Astrocyte of the cerebellum (primary cell): ENCODE measurements at regions not wholly inside any gene's neighbourhood (a gene's known extent, or its start where the extent isn't known, plus 50 kb on each side); places are given as distances from the start of the nearest gene placed in this dataset.

Source experiments
- DNase-seq: peaks from one replicate; pipeline ENCODE4 v3.0.0-alpha.2; 2011; ENCODE audit warnings: low read depth
- H3K4me3 ChIP-seq: 2 replicates; pipeline ENCODE4 v1.5.1; 2011; ENCODE audit warnings: mild to moderate bottlenecking, low read depth, low read length, moderate library complexity
- in situ Hi-C: cut with HindIII; loops from 2 replicates; pipeline ENCODE4 v1.10.0; 2017; ENCODE audit warnings: low sequenced_read_pairs
- TF ChIP-seq, protein P1 (sequence below): IDR thresholded peaks from 2 replicates; pipeline ENCODE4 v1.5.1; 2012; ENCODE audit warnings: low read length, low read depth, moderate library complexity, mild to moderate bottlenecking; ENCODE audit errors: missing control alignments

DNA sequence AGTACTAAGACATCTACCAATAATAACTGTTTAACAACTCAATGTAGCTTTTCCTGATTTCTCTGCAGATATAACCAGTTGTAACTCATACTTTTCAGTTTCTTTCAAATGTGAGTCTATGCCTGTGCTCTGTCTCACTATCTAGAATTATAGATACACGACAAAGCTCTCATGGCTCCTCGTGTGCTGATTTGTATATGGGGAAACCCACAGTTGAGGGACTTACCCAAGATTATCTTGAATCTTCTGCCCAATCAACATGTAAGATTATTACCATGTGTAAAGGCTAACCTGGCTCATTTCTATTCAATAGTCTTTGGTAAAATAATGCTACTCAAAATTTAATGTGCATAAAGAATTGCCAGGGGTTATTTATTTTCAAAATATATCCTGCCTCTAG, 554.4 kb downstream of the FBXO15 start:
- TF ChIP-seq, protein P1, sequence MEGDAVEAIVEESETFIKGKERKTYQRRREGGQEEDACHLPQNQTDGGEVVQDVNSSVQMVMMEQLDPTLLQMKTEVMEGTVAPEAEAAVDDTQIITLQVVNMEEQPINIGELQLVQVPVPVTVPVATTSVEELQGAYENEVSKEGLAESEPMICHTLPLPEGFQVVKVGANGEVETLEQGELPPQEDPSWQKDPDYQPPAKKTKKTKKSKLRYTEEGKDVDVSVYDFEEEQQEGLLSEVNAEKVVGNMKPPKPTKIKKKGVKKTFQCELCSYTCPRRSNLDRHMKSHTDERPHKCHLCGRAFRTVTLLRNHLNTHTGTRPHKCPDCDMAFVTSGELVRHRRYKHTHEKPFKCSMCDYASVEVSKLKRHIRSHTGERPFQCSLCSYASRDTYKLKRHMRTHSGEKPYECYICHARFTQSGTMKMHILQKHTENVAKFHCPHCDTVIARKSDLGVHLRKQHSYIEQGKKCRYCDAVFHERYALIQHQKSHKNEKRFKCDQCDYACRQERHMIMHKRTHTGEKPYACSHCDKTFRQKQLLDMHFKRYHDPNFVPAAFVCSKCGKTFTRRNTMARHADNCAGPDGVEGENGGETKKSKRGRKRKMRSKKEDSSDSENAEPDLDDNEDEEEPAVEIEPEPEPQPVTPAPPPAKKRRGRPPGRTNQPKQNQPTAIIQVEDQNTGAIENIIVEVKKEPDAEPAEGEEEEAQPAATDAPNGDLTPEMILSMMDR = no peak
- H3K4me3 ChIP-seq = no peak overlapping the region
- in situ Hi-C loops = no loop called here
- no peak for DNase-seq

DNA sequence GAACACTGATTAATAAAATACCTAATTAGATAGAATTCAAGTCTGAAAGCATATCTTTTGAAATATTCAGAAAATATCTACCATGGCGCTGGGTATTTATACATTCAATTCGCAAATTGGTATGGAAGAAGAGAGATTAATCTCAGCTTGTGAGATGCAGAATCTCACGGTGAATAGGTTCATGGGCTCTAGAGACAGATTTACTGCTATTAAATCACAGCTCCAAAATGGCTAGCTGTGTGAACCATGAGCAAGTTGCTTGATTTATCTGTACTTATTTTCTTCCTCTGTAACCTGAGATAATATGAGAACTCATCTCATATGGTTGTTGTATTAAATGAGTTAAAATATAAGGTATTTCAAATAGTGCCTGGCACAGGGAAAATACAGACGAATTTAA, 556.7 kb downstream of the FBXO15 start:
- no peak overlapping the region for H3K4me3 ChIP-seq
- DNase-seq = no peak
- TF ChIP-seq, protein P1 = no peak
- in situ Hi-C loops = no loop called here

DNA sequence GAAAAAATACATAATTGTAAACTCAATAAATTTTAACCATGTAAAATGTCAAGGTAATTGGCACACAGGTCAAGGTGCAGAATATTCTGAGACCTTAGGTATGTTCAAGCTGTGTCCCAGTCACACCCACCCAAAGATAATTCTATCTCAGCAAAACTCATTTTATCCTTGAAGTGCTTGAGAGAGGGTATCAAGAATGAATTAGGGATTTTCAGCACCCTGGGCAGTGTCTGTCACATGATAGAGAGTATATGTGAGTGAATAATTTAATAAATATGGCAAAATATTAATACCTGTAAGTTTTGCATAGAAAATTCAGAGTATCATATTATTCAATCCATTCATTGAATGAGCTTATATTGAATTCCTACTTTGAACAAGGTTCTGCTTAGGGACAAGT, 567.9 kb downstream of the FBXO15 start:
- in situ Hi-C loops = no loop called here

DNA sequence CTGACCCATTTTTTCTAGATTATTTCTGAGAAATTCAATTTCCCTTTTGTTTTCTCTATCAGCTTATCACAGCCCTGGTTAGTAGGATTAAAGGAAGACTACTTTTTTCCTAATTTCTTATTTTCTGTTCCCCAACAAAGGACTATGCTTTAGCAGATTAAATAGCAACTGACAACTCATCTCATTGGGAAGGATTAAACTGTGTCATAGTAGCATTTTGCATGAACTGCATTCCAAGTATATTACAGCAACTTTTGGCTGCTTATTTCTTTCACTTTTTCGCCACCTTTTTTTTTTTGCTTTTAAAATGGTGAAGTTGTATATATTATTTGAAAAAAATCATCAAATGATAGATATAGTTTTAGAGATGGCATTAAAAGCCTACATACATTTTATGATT, 570.3 kb downstream of the FBXO15 start:
- in situ Hi-C loops = no loop called here
- TF ChIP-seq, protein P1 = no peak
- peak; percentile 5 for DNase-seq
- no peak overlapping the region for H3K4me3 ChIP-seq

More for the DNA sequence above, 567.9 kb downstream of the FBXO15 start:
- no peak for DNase-seq
- H3K4me3 ChIP-seq = no peak overlapping the region
- TF ChIP-seq, protein P1 = no peak

DNA sequence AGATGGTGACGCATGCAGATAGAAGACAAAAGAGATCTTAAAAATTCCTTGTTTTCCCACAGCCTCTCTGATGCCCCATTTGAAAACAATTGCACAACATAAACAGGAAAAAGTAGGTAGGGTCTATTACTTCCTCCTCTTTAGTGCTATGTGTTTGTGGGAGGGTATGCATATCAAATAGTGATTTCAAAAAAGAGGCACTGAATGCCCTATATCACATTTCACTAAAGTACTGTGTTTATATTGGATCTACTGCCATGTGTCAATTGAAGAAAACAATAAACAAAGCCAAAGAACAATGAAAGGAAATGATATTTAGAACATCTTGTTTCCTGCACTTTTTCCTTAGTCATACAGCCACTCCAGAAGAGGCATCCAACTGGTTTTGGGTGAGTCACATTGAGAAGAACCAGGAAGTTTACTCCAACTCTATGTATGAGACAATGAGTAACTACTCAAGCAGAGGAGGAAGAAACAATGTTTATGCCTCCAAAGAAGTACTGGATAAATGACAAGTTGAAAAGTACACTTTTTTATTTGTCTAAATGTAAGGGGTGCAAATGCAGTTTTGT, 583.6 kb downstream of the FBXO15 start:
- in situ Hi-C loops = no loop called here

DNA sequence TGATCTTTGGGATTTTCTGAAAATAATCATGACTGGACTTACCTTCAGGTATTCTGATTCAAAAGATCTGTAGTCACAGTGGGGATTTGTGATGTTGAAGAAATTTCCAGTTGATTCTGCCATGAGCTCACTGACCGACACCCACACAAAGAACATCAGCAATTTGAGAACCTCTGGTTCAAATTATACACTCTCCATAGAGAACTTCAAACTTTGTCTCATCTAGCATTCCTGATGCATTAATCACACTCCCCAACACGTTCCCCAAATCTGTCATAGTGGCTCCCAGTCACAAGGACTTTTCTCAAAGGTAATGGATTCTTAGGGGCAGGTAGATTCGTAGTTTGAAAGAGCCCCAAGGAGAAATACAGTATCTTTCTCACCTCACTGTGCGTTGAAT, 584.3 kb downstream of the FBXO15 start:
- TF ChIP-seq, protein P1 = no peak
- in situ Hi-C loops = no loop called here
- peak; percentile 22 for DNase-seq
- H3K4me3 ChIP-seq = no peak overlapping the region

More for the DNA sequence above, 583.6 kb downstream of the FBXO15 start:
- H3K4me3 ChIP-seq = no peak overlapping the region
- TF ChIP-seq, protein P1 = no peak
- peak; percentile 28 for DNase-seq
